ENCODE measurements at regions not wholly inside any gene's neighbourhood (a gene's known extent, or its start where the extent isn't known, plus 50 kb on each side); places are given as distances from the start of the nearest gene placed in this dataset. TPM values are rescaled to one million over a fixed set of nuclear protein-coding genes. Genes with fewer than 3 reads are reported as not detected.

DNA sequence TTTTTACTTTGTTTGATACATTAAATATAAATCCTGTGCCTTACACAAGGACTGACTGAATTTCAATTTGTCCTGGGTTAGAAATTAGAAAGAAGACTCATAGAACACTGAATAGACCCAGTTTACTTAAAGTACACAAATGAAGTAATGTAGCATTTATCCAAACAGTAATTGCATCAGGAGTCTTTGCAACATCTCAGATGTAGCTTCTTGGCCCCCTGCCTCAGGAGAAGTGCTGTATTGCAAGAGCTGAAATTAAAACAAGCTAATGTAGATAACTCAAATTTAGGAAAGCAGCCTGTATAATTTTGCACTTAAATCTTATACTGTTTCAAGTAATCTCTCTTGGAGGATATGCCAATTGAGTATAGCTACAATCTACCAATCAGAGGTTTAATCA lies 54.3 kb upstream of the KCND2 start:
- no peaks in the 10 kb centered on the region for H4K20me1 ChIP-seq (ENCODE audit: insufficient read depth, low read depth, low read length)

DNA sequence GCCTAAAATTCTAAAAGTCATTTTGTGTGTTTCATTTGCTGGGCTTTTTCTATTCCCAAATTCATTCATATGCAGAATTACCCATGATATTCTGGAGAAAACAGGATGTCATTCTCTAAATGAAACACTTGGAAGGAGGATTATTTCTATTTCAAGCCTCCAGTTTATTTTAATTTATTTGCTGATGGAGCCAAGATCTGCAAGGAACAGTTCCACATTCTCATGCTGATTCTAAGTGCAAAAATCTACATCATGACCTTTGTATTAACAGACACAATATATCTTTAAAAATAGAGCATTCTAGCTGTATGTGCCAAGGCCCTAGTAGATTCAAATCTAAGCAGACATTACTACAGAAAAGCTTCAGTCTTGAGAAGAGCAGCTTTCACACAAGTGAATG lies 51.3 kb upstream of the KCND2 start:
- Histone ChIP-seq H3K9me3 (ENCODE audit: low read length) (peaks cover 15% of the 10 kb centered on the region), H3K36me3 (ENCODE audit: insufficient read depth, low read length) (no peaks in the 10 kb centered on the region), H3K79me2 (ENCODE audit: low read length) (no peaks in the 10 kb centered on the region), H3K9ac (ENCODE audit: low read length) (no peak overlapping the region), H3K4me1 (ENCODE audit: low read length) (no peaks in the 10 kb centered on the region), H3K27ac (ENCODE audit: low read length) (no peak overlapping the region), H3K4me2 (ENCODE audit: low read depth, low read length, poor library complexity, severe bottlenecking) (no peak overlapping the region), H3K27me3 (ENCODE audit: low read length) (no peaks in the 10 kb centered on the region), H3K9me2 (replicated peaks; ENCODE audit: insufficient read depth, low read length) (no peaks in the 10 kb centered on the region), H2AFZ (ENCODE audit: low read length) (no peak overlapping the region), H3K4me3 (ENCODE audit: low read length) (no peak overlapping the region), H4K20me1 (ENCODE audit: insufficient read depth, low read depth, low read length) (no peaks in the 10 kb centered on the region)
- no peak for DNase-seq

More for the DNA sequence above, 54.3 kb upstream of the KCND2 start:
- Histone ChIP-seq H3K9ac (ENCODE audit: low read length) (no peak overlapping the region), H3K36me3 (ENCODE audit: insufficient read depth, low read length) (no peaks in the 10 kb centered on the region), H3K4me2 (ENCODE audit: low read depth, low read length, poor library complexity, severe bottlenecking) (no peak overlapping the region), H2AFZ (ENCODE audit: low read length) (no peak overlapping the region), H3K4me1 (ENCODE audit: low read length) (no peaks in the 10 kb centered on the region), H3K9me3 (ENCODE audit: low read length) (peaks cover 13% of the 10 kb centered on the region), H3K79me2 (ENCODE audit: low read length) (no peaks in the 10 kb centered on the region), H3K27me3 (ENCODE audit: low read length) (no peaks in the 10 kb centered on the region), H3K9me2 (replicated peaks; ENCODE audit: insufficient read depth, low read length) (no peaks in the 10 kb centered on the region), H3K27ac (ENCODE audit: low read length) (no peak overlapping the region), H3K4me3 (ENCODE audit: low read length) (no peak overlapping the region)
- DNase-seq, result no peak

Small RNA genes lying in the stretch of these regions (small RNA-seq; reads per million reads assigned to genes)
- not detected for gene RNU1-29P
